ENCODE measurements at regions not wholly inside any gene's neighbourhood (a gene's known extent, or its start where the extent isn't known, plus 50 kb on each side); places are given as distances from the start of the nearest gene placed in this dataset.

DNA sequence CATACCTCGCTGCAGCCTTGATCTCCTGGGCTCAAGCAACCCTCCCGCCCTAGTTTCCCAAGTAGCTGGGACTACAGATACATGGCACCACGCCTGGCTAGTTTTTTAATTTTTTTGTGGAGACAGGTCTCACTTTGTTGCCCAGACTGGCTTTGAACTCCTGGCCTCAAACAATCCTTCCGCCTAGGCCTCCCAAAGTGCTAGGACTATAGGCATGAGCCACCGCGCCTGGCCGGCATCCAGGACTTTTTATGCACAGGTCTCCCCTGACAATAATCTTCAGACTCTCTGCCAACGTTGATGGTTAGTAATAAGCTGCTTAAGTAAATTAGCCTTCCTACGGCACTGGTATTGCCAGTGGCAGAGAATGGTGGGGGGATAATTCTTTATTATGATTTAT, 110.5 kb upstream of the MTHFD1L start (continued):
- TF ChIP-seq, protein P1, sequence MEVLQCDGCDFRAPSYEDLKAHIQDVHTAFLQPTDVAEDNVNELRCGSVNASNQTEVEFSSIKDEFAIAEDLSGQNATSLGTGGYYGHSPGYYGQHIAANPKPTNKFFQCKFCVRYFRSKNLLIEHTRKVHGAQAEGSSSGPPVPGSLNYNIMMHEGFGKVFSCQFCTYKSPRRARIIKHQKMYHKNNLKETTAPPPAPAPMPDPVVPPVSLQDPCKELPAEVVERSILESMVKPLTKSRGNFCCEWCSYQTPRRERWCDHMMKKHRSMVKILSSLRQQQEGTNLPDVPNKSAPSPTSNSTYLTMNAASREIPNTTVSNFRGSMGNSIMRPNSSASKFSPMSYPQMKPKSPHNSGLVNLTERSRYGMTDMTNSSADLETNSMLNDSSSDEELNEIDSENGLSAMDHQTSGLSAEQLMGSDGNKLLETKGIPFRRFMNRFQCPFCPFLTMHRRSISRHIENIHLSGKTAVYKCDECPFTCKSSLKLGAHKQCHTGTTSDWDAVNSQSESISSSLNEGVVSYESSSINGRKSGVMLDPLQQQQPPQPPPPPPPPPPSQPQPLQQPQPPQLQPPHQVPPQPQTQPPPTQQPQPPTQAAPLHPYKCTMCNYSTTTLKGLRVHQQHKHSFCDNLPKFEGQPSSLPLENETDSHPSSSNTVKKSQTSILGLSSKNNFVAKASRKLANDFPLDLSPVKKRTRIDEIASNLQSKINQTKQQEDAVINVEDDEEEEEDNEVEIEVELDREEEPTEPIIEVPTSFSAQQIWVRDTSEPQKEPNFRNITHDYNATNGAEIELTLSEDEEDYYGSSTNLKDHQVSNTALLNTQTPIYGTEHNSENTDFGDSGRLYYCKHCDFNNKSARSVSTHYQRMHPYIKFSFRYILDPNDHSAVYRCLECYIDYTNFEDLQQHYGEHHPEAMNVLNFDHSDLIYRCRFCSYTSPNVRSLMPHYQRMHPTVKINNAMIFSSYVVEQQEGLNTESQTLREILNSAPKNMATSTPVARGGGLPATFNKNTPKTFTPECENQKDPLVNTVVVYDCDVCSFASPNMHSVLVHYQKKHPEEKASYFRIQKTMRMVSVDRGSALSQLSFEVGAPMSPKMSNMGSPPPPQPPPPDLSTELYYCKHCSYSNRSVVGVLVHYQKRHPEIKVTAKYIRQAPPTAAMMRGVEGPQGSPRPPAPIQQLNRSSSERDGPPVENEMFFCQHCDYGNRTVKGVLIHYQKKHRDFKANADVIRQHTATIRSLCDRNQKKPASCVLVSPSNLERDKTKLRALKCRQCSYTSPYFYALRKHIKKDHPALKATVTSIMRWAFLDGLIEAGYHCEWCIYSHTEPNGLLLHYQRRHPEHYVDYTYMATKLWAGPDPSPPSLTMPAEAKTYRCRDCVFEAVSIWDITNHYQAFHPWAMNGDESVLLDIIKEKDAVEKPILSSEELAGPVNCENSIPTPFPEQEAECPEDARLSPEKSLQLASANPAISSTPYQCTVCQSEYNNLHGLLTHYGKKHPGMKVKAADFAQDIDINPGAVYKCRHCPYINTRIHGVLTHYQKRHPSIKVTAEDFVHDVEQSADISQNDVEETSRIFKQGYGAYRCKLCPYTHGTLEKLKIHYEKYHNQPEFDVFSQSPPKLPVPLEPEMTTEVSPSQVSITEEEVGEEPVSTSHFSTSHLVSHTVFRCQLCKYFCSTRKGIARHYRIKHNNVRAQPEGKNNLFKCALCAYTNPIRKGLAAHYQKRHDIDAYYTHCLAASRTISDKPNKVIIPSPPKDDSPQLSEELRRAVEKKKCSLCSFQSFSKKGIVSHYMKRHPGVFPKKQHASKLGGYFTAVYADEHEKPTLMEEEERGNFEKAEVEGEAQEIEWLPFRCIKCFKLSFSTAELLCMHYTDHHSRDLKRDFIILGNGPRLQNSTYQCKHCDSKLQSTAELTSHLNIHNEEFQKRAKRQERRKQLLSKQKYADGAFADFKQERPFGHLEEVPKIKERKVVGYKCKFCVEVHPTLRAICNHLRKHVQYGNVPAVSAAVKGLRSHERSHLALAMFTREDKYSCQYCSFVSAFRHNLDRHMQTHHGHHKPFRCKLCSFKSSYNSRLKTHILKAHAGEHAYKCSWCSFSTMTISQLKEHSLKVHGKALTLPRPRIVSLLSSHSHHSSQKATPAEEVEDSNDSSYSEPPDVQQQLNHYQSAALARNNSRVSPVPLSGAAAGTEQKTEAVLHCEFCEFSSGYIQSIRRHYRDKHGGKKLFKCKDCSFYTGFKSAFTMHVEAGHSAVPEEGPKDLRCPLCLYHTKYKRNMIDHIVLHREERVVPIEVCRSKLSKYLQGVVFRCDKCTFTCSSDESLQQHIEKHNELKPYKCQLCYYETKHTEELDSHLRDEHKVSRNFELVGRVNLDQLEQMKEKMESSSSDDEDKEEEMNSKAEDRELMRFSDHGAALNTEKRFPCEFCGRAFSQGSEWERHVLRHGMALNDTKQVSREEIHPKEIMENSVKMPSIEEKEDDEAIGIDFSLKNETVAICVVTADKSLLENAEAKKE (CRISPR knock-in tag; IDR thresholded peaks at IDR 0.05), result no peak

- no peaks in the 10 kb centered on the region for H3F3A ChIP-seq (replicated peaks; ENCODE audit: low read depth)
- no peak overlapping the region for H2AFZ ChIP-seq
- ATAC-seq, result no peak
- no peaks in the 10 kb centered on the region for H4K20me1 ChIP-seq (replicated peaks; ENCODE audit: insufficient read depth)
- H3K4me2 ChIP-seq, result no peak overlapping the region
- Mint-ChIP-seq H3K4me3 (no peak overlapping the region), H3K9me3 (no peaks in the 10 kb centered on the region), H3K27ac (no peak overlapping the region), H3K4me1 (peaks cover 12% of the 10 kb centered on the region), H3K36me3 (ENCODE audit: low read depth) (no peaks in the 10 kb centered on the region), H3K27me3 (ENCODE audit: insufficient read depth, low read depth, poor library complexity) (peaks cover 7% of the 10 kb centered on the region)
- no peak overlapping the region for H3K4me3 ChIP-seq
- no peaks in the 10 kb centered on the region for H3K79me2 ChIP-seq (replicated peaks; ENCODE audit: insufficient read depth)
- peaks cover 13% of the 10 kb centered on the region for H3K4me1 ChIP-seq (ENCODE audit: insufficient read depth)
- no peak overlapping the region for H3K27ac ChIP-seq (ENCODE audit: low read depth)
- TF ChIP-seq JUNB (IDR thresholded peaks at IDR 0.05; ENCODE audit: unreplicated experiment), result no peak
- TF ChIP-seq NANOG (IDR thresholded peaks at IDR 0.05; ENCODE audit: borderline replicate concordance), result no peak
- no peak for TF ChIP-seq POLR2AphosphoS5 (IDR thresholded peaks at IDR 0.05; ENCODE audit: low read depth)
- TF ChIP-seq ETS1 (IDR thresholded peaks at IDR 0.05), result no peak
- TF ChIP-seq, protein P1 (CRISPR knock-in tag; IDR thresholded peaks at IDR 0.05), result no peak
- TF ChIP-seq EZH2 (IDR thresholded peaks at IDR 0.05; ENCODE audit: low read depth, unreplicated experiment), result no peak
- no peak for TF ChIP-seq ZNF114 (CRISPR knock-in tag; IDR thresholded peaks at IDR 0.05)
- no peak for TF ChIP-seq STAT1 (IDR thresholded peaks at IDR 0.05; ENCODE audit: unreplicated experiment)
- no peaks in the 10 kb centered on the region for H3K36me3 ChIP-seq (ENCODE audit: insufficient read depth)
- DNase-seq (ENCODE audit: low spot score), result no peak
- H3K9me2 ChIP-seq (ENCODE audit: insufficient read depth), result no peaks in the 10 kb centered on the region
- 0 out of 2 replicates have a peak, but pooled peaks cover 6% of the 10 kb centered on the region for H3K27me3 ChIP-seq (ENCODE audit: insufficient read depth)
Observed at GRCh38 chr6:150755524-150755923, 110.0 kb upstream of the MTHFD1L start.
